ENCODE measurements at regions not wholly inside any gene's neighbourhood (a gene's known extent, or its start where the extent isn't known, plus 50 kb on each side); places are given as distances from the start of the nearest gene placed in this dataset.

DNA sequence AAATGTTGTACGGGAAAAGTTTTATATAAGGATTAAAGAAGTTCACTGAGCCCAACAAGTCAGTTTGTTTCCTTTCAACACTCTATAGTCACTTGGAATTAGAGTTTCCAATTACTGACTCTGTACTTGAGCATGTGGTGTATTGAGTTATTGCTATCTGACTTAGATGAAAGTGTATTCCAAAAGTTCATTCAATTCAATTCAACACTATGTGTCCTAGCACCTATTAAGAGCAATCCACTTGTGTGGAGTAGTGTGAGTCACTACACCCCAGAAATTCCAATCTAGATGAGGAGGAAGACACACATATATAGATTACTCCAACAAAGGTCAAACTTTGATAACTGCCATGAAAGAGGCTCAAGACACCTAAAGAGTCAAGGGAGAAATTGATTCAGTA, 98.2 kb upstream of the SLCO6A1 start:
- Histone ChIP-seq H3K4me3 (ENCODE audit: low read length) (no peak overlapping the region), H3K4me2 (ENCODE audit: low read depth, low read length) (no peak overlapping the region), H3K36me3 (replicated peaks; ENCODE audit: insufficient read depth, low read length) (no peaks in the 10 kb centered on the region), H3K27ac (ENCODE audit: low read length) (no peak overlapping the region), H3K9me3 (replicated peaks; ENCODE audit: insufficient read depth, low read length) (no peaks in the 10 kb centered on the region), H3K79me2 (ENCODE audit: low read length) (no peaks in the 10 kb centered on the region), H4K20me1 (ENCODE audit: insufficient read depth, low read length) (no peaks in the 10 kb centered on the region), H3K9me2 (replicated peaks; ENCODE audit: insufficient read depth, low read length) (no peaks in the 10 kb centered on the region), H2AFZ (ENCODE audit: low read length) (no peak overlapping the region), H3K9ac (ENCODE audit: low read length) (no peak overlapping the region), H3K4me1 (ENCODE audit: low read length) (0 out of 2 replicates have a peak, but pooled peaks cover 5% of the 10 kb centered on the region), H3F3A (ENCODE audit: insufficient read depth, low read length) (no peaks in the 10 kb centered on the region), H3K27me3 (replicated peaks; ENCODE audit: insufficient read depth, low read length) (no peaks in the 10 kb centered on the region)
- no peak for DNase-seq
- TF ChIP-seq EZH2 (optimal IDR thresholded peaks at IDR 0.05; ENCODE audit: low read depth, low read length) (no peak), EZH2phosphoT487 (IDR thresholded peaks at IDR 0.05; ENCODE audit: low read length) (no peak)
- TF ChIP-seq, protein P1, sequence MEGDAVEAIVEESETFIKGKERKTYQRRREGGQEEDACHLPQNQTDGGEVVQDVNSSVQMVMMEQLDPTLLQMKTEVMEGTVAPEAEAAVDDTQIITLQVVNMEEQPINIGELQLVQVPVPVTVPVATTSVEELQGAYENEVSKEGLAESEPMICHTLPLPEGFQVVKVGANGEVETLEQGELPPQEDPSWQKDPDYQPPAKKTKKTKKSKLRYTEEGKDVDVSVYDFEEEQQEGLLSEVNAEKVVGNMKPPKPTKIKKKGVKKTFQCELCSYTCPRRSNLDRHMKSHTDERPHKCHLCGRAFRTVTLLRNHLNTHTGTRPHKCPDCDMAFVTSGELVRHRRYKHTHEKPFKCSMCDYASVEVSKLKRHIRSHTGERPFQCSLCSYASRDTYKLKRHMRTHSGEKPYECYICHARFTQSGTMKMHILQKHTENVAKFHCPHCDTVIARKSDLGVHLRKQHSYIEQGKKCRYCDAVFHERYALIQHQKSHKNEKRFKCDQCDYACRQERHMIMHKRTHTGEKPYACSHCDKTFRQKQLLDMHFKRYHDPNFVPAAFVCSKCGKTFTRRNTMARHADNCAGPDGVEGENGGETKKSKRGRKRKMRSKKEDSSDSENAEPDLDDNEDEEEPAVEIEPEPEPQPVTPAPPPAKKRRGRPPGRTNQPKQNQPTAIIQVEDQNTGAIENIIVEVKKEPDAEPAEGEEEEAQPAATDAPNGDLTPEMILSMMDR (IDR thresholded peaks at IDR 0.05; ENCODE audit: low read length): no peak

DNA sequence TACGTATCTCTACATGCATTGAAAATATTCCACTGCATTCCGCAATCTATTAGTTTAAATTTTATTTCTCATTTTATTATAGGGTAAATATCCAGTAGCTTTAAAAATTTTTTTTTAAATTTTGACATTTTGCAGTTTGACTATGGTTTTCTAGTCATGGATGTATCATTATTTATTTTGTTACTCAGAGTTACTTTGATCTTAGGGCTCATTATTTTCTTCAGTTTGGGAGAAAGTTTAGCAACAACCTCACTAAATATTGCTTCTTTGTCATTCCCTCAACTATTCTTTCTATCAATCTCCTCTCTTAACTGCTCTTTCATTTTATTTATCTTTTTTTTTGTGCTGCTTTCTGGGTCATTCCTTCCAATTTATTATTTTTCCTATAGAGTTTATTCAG, 100.5 kb upstream of the SLCO6A1 start:
- H3K9me3 ChIP-seq (replicated peaks; ENCODE audit: insufficient read depth, low read length): no peaks in the 10 kb centered on the region
- TF ChIP-seq EZH2phosphoT487 (IDR thresholded peaks at IDR 0.05; ENCODE audit: low read length) (no peak), EZH2 (optimal IDR thresholded peaks at IDR 0.05; ENCODE audit: low read depth, low read length) (no peak)
- TF ChIP-seq, protein P1 (IDR thresholded peaks at IDR 0.05; ENCODE audit: low read length): no peak
- no peaks in the 10 kb centered on the region for H3K27me3 ChIP-seq (replicated peaks; ENCODE audit: insufficient read depth, low read length)
- no peak overlapping the region for H3K27ac ChIP-seq (ENCODE audit: low read length)
- DNase-seq: no peak
- no peaks in the 10 kb centered on the region for H3K79me2 ChIP-seq (ENCODE audit: low read length)
- 0 out of 2 replicates have a peak, but pooled peaks cover 5% of the 10 kb centered on the region for H3K4me1 ChIP-seq (ENCODE audit: low read length)
- H3K9me2 ChIP-seq (replicated peaks; ENCODE audit: insufficient read depth, low read length): no peaks in the 10 kb centered on the region
- H4K20me1 ChIP-seq (ENCODE audit: insufficient read depth, low read length): no peaks in the 10 kb centered on the region
- no peaks in the 10 kb centered on the region for H3K36me3 ChIP-seq (replicated peaks; ENCODE audit: insufficient read depth, low read length)
- H2AFZ ChIP-seq (ENCODE audit: low read length): no peak overlapping the region
- H3F3A ChIP-seq (ENCODE audit: insufficient read depth, low read length): no peaks in the 10 kb centered on the region
- H3K4me2 ChIP-seq (ENCODE audit: low read depth, low read length): no peak overlapping the region
- H3K4me3 ChIP-seq (ENCODE audit: low read length): no peak overlapping the region
- H3K9ac ChIP-seq (ENCODE audit: low read length): no peak overlapping the region

DNA sequence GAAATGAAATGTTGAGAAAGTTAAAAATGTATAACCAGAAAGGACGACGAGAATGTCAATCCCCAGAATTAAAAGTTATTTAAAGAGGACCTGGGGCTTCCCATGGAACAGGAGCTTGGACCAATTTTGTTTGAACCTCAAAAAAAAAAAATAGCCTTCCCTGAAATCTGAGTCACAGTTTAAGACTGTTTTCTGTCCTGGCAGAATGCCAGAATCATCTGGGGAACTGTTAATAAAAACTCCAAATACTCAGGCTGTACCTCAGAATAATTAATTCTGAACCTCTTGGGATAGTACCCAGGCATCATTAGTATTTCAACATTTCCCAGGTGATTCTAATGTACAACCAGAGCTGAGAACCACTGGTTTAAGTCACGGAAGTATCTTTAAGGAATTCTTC, 102.2 kb upstream of the SLCO6A1 start:
- H4K20me1 ChIP-seq (ENCODE audit: insufficient read depth, low read length): no peaks in the 10 kb centered on the region
- no peak for TF ChIP-seq EZH2phosphoT487 (IDR thresholded peaks at IDR 0.05; ENCODE audit: low read length)
- TF ChIP-seq EZH2 (optimal IDR thresholded peaks at IDR 0.05; ENCODE audit: low read depth, low read length): no peak
- TF ChIP-seq, protein P1 (IDR thresholded peaks at IDR 0.05; ENCODE audit: low read length): no peak
- no peak overlapping the region for H3K9ac ChIP-seq (ENCODE audit: low read length)
- H3K27me3 ChIP-seq (replicated peaks; ENCODE audit: insufficient read depth, low read length): no peaks in the 10 kb centered on the region
- H2AFZ ChIP-seq (ENCODE audit: low read length): no peak overlapping the region
- no peaks in the 10 kb centered on the region for H3F3A ChIP-seq (ENCODE audit: insufficient read depth, low read length)
- H3K4me1 ChIP-seq (ENCODE audit: low read length): no peaks in the 10 kb centered on the region
- DNase-seq: no peak
- no peak overlapping the region for H3K27ac ChIP-seq (ENCODE audit: low read length)
- no peak overlapping the region for H3K4me2 ChIP-seq (ENCODE audit: low read depth, low read length)
- H3K9me3 ChIP-seq (replicated peaks; ENCODE audit: insufficient read depth, low read length): no peaks in the 10 kb centered on the region
- H3K4me3 ChIP-seq (ENCODE audit: low read length): no peak overlapping the region
- no peaks in the 10 kb centered on the region for H3K79me2 ChIP-seq (ENCODE audit: low read length)
- H3K9me2 ChIP-seq (replicated peaks; ENCODE audit: insufficient read depth, low read length): no peaks in the 10 kb centered on the region
- H3K36me3 ChIP-seq (replicated peaks; ENCODE audit: insufficient read depth, low read length): no peaks in the 10 kb centered on the region

Measured in MM.1S (cell line).